ENCODE measurements at regions not wholly inside any gene's neighbourhood (a gene's known extent, or its start where the extent isn't known, plus 50 kb on each side); places are given as distances from the start of the nearest gene placed in this dataset.

GRCh38 chr13:21318891-21319532, 140.1 kb downstream of the ZDHHC20 start:
- DNase-seq (ENCODE audit: low spot score), result no peak

GRCh38 chr13:21319869-21320641, 139.0 kb downstream of the ZDHHC20 start:
- no peak for DNase-seq (ENCODE audit: low spot score)

GRCh38 chr13:21320642-21321034, 138.5 kb downstream of the ZDHHC20 start:
- DNase-seq (ENCODE audit: low spot score), result no peak

GRCh38 chr13:21321269-21321668, 137.8 kb downstream of the ZDHHC20 start:
- no peak for DNase-seq (ENCODE audit: low spot score)

- no peak for DNase-seq (ENCODE audit: low spot score)
Observed at GRCh38 chr13:21322327-21322965, 136.7 kb downstream of the ZDHHC20 start.

Data from kidney capillary endothelial cell (primary cell).